ENCODE measurements at regions not wholly inside any gene's neighbourhood (a gene's known extent, or its start where the extent isn't known, plus 50 kb on each side); places are given as distances from the start of the nearest gene placed in this dataset.

GRCh38 chr13:80547341-80547740 is 206.4 kb upstream of the SPRY2 start:
- TF ChIP-seq CTCF (IDR thresholded peaks at IDR 0.05 in 2 of 3, conservative IDR thresholded peaks at IDR 0.05 in 1 of 3; ENCODE audit: control insufficient read depth in 2 of 3, extremely low read depth in 1 of 3, insufficient read depth in 1 of 3, low read depth in 3 of 3, low read length in 3 of 3) (no peak), YY1 (IDR thresholded peaks at IDR 0.05; ENCODE audit: low read depth, low read length) (no peak), RAD21 (IDR thresholded peaks at IDR 0.05; ENCODE audit: insufficient read depth, low read depth, low read length) (no peak), TCF12 (IDR thresholded peaks at IDR 0.05; ENCODE audit: low read depth, low read length) (no peak)

All from GM12878 (cell line).